MV-4-11 (cell line): ENCODE measurements at regions not wholly inside any gene's neighbourhood (a gene's known extent, or its start where the extent isn't known, plus 50 kb on each side); places are given as distances from the start of the nearest gene placed in this dataset.
A peak's percentile ranks its signal among the peaks of the same experiment; 100 is the strongest.

Source experiments
- DNase-seq: peaks from one replicate; lab custom pipeline; 2025; lab: John Stamatoyannopoulos, UW

DNA sequence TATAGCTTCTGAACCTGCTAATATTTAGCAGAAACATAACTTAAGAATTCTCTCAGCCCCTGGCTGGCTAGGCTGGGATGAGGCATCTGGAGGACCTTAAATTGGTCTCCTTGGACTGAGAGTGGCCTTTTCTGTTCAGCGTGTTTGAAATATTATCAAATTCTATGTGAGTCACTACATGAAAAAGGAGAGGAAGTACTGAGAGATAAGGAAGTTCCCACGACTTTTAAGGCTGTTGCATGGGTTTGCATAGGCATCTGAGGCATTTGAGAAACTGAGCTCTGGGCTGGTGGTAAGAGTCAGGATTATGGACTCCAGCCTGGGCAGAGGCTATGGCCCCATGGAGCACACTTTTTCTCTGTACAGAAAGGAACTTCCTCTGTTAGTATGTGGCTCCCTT, 816.2 kb upstream of the GRAMD2B start:
- DNase-seq: peak; percentile 84

DNA sequence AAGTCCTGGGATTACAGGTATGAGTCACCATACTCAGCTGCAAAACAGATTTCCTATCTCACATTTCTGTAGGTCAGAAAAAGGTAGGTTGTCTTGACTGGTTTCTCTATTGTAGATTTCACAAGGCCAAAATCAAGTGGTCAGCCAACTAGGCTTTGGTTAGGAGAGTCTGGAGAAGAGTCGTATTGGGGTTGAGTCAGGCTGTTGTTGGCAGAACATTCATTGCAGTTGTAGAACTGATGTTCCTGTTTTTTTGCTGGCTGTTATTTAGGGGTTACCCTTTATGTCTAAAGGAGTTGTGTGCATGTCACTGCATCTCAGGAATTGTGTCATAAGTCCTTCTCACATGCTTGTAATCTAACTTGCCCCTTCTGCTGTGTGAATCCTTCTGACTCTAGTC, 814.2 kb upstream of the GRAMD2B start:
- peak; percentile 61 for DNase-seq

GRCh38 chr5:125610892-125611291, 812.3 kb upstream of the GRAMD2B start:
- no peak for DNase-seq

DNA sequence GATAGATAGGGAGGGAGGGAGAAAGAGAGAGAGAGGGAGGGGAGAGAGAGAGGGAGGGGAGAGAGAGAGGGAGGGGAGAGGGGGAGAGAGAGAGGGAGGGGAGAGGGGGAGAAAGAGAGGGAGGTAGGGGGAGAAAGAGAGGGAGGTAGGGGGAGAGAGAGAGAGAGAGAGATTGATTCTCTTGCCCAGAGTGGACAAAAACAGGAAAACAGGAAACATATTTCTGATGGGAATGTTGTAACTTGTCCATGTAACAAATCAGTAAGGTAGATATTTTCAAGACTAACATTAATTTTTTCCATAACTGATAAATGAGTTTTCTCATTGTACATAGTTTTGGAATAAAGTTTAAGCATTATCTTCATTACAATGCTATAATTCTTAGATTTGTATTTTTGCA, 811.7 kb upstream of the GRAMD2B start:
- no peak for DNase-seq

- DNase-seq: no peak
Measured at GRCh38 chr5:125612181-125612721, 811.0 kb upstream of the GRAMD2B start.

- DNase-seq: no peak
Measured at GRCh38 chr5:125612776-125613175, 810.4 kb upstream of the GRAMD2B start.

DNA sequence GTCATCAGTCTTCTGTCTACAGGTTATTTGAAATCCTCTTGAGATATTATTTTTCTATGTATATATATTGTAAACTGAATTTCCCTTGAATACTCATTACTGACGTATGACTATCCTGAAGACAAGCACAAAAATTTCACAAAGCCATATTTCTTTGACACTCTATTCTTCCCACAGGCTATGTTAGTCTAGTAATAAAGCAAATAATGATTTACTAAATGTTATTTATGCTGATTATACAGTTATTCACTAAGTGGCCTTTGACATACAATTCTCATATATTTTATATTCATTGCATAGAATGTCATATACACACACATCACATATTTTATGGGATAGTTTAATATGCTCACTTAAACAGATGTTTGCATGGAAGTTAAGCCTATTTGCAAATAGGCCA, 793.0 kb upstream of the GRAMD2B start:
- DNase-seq: no peak

- no peak for DNase-seq
Measured at GRCh38 chr5:125633523-125633922, 789.7 kb upstream of the GRAMD2B start.

GRCh38 chr5:125634216-125634835, 788.9 kb upstream of the GRAMD2B start:
- no peak for DNase-seq

DNA sequence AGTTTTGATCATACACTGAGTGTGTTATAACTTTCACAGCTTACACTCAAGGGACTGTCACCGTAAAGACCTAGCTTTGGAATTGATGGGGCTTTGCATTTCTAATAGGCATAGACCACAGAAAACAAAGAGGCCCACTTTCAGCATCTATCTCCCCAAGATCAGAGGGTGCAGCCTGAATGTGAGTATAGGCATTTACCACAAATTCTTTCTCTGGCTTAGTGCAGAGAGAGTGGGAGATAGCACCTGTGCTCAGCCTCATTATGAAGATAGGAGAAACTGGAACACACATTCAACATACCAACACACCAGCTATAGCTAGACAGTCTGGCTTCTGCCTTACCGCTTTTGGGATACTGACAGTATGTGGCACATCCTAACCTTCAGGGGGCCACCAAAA, 783.4 kb upstream of the GRAMD2B start:
- no peak for DNase-seq

GRCh38 chr5:125652761-125653160, 770.4 kb upstream of the GRAMD2B start:
- DNase-seq: no peak

GRCh38 chr5:125654392-125654791, 768.8 kb upstream of the GRAMD2B start:
- DNase-seq: no peak

DNA sequence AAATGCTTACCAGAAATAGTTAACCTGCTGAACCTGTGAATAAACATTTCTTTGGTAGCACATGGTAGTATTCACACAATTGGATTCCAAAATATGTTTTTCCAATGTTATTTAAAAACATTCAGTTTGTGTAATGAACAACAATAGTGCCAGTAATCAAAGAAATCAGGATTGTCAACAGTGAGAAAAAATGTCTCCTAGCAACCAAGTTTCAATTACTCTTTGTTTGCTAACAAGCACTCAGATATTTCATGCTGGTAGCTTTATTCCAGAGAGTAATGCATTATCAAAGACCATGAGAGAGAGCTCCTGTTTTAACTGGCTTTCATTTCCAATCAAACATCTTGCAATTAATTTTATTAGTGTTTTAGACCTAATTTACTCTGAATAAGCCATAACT, 768.1 kb upstream of the GRAMD2B start:
- DNase-seq: no peak

GRCh38 chr5:125657936-125658335, 765.3 kb upstream of the GRAMD2B start:
- DNase-seq: no peak

- DNase-seq: no peak
Measured at GRCh38 chr5:125659316-125660023, 763.7 kb upstream of the GRAMD2B start.

- no peak for DNase-seq
Measured at GRCh38 chr5:125660231-125660895, 762.8 kb upstream of the GRAMD2B start.

GRCh38 chr5:125661584-125661983, 761.6 kb upstream of the GRAMD2B start:
- DNase-seq: no peak

DNA sequence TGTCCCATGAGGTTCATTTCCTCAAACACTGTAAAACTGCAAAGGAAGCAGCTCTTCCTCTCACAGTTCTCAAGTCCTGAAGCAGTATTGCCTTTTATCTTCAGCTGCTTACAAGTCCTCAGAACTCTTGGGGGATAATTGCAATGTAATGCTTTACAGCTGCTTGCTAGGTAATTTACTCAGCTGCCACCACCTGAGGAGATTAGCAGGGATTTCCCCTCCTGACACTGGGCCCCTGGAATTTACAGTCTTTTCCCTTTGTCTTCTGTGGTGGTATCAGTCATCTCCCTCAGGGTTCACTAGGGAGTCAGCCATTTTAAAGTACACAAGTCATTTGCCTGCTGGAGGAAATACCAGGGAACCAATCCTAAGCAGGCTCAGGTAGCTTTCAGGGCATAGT, 754.3 kb upstream of the GRAMD2B start:
- DNase-seq: no peak

DNA sequence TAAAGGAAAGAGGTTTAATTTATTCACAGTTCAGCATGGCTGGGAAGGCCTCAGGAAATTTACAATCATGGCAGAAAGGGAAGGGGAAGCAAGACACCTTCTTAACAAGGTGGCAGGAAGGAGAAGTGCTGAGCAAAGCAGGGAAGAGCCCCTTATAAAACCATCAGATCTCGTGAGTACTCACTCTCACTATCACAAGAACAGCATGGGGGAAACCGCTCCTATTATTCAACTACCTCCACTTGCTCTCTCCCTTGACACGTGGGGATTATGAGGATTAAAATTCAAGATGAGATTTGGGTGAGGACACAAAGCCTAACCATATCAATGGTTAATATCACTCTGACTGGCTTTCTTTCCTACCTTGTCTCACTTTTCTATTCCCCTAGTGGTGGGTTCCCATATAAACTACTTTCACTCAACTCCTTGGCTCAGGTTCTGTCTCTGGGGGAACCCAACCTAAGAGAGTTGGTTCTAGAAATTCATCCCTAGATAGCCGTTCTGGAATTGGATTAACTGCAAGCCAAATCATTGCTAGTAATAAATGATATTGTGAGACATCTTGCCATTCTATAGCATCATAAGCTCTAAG, 749.8 kb upstream of the GRAMD2B start:
- no peak for DNase-seq

DNA sequence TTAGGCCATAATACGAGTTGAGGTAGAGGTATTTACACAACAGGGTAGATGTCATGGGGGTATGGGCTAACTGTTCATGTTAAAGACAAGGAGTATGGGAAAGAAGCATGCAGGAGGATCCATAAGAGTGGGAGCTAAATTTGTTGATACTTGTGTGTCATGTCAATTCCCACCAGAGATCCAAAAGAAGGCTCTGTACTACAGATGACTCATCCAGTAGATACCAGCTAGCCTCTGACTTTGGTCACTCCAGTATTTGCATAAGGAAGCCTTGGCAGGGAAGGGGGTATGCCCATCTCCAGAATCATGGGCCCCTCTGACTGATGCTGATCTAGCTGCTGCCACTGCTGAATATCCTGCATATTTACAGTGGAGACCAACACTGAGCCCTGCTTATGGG, 743.7 kb upstream of the GRAMD2B start:
- DNase-seq: no peak

DNA sequence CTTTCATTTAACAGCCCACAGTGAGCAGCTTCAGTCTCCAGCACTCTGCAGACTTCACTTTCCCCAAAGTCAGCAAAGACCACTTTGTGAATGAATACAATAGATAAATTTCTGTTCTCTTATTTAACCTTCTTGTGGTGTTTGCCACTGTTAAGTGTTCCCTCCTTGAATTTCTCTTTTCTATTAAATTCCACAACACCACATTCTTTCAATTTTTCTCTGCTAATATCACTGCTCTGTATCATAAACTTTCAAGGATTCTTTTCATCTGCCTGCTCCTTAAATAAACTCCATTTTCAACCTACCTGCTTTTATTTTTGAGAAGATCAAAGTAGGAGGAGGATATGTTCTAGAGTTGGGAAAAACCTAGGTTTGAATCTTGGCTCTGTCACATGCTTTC, 739.5 kb upstream of the GRAMD2B start:
- DNase-seq: no peak

- no peak for DNase-seq
Measured at GRCh38 chr5:125685771-125686170, 737.4 kb upstream of the GRAMD2B start.
